ENCODE measurements at regions not wholly inside any gene's neighbourhood (a gene's known extent, or its start where the extent isn't known, plus 50 kb on each side); places are given as distances from the start of the nearest gene placed in this dataset.

DNA sequence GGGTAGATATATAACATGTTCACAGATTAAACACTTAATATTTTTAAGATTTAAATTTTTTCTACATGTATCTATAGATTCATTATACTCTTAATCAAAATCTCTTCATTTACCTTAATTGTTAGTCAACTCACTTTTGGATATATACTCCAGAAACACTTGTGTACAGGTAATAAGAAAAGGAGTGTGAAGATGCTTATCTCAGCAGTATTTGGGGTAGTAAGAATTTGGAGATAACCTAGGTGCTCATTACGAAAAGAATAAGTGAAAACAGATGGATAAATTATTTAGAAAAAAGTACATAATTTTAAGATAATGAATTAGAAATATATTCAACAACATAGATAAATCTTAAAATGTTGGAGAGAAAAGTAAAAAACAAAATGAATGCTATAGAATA lies 226.5 kb upstream of the PLSCR5 start:
- H3K27me3 ChIP-seq (ENCODE audit: insufficient read depth, low read length), result no peaks in the 10 kb centered on the region
- ChIA-PET CTCF (no interaction called here), POLR2A (no interaction called here), RAD21 (ENCODE audit: low non-redundant PET in 1 of 2, low total read pairs in 2 of 2, uncharacterized antibody in 2 of 2, unreplicated experiment in 2 of 2) (no interaction called here)
- H3K9me2 ChIP-seq (ENCODE audit: insufficient read depth), result no peaks in the 10 kb centered on the region
- no peak for ATAC-seq
- no peak overlapping the region for H3K4me3 ChIP-seq (replicated peaks in 1 of 2; ENCODE audit: low read depth in 1 of 2, low read length in 2 of 2)
- no peak overlapping the region for H2AFZ ChIP-seq (ENCODE audit: low read depth, low read length, poor library complexity, severe bottlenecking)
- no peaks in the 10 kb centered on the region for H3K36me3 ChIP-seq (ENCODE audit: control insufficient read depth in 1 of 2, insufficient read depth in 2 of 2, low read length in 2 of 2)
- no TSS peak for BruUV-seq (replicated peaks)
- no peaks in the 10 kb centered on the region for H3K79me2 ChIP-seq (ENCODE audit: insufficient read depth, low read length)
- DNase-seq (ENCODE audit: low read depth, low spot score), result no peak
- H3K27ac ChIP-seq (ENCODE audit: low read depth, low read length), result no peak overlapping the region
- no peaks in the 10 kb centered on the region for H4K20me1 ChIP-seq (ENCODE audit: insufficient read depth)
- no peak overlapping the region for H3K9ac ChIP-seq (ENCODE audit: low read length)
- no peaks in the 10 kb centered on the region for H3K9me3 ChIP-seq (ENCODE audit: control insufficient read depth in 1 of 2, insufficient read depth in 1 of 2, low read depth in 1 of 2, low read length in 2 of 2)
- intact Hi-C loops (cut with micrococcal nuclease), result no loop called here
- H3K4me1 ChIP-seq (ENCODE audit: control insufficient read depth in 1 of 2, insufficient read depth in 2 of 2, low read length in 2 of 2), result no peaks in the 10 kb centered on the region
- H3K4me2 ChIP-seq (ENCODE audit: low read length), result no peak overlapping the region
- TF ChIP-seq SRF (IDR thresholded peaks at IDR 0.05; ENCODE audit: low read depth), result no peak
- TF ChIP-seq SP1 (IDR thresholded peaks at IDR 0.05; ENCODE audit: low read depth), result no peak
- no peak for TF ChIP-seq TCF7L2 (IDR thresholded peaks at IDR 0.05; ENCODE audit: borderline replicate concordance, extremely low read depth, insufficient read depth, insufficient read length)
- no peak for TF ChIP-seq EZH2phosphoT487 (IDR thresholded peaks at IDR 0.05; ENCODE audit: borderline replicate concordance)
- TF ChIP-seq, protein P1, sequence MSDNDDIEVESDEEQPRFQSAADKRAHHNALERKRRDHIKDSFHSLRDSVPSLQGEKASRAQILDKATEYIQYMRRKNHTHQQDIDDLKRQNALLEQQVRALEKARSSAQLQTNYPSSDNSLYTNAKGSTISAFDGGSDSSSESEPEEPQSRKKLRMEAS (IDR thresholded peaks at IDR 0.05), result no peak
- TF ChIP-seq, protein P2, sequence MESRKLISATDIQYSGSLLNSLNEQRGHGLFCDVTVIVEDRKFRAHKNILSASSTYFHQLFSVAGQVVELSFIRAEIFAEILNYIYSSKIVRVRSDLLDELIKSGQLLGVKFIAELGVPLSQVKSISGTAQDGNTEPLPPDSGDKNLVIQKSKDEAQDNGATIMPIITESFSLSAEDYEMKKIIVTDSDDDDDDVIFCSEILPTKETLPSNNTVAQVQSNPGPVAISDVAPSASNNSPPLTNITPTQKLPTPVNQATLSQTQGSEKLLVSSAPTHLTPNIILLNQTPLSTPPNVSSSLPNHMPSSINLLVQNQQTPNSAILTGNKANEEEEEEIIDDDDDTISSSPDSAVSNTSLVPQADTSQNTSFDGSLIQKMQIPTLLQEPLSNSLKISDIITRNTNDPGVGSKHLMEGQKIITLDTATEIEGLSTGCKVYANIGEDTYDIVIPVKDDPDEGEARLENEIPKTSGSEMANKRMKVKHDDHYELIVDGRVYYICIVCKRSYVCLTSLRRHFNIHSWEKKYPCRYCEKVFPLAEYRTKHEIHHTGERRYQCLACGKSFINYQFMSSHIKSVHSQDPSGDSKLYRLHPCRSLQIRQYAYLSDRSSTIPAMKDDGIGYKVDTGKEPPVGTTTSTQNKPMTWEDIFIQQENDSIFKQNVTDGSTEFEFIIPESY (IDR thresholded peaks at IDR 0.05; ENCODE audit: extremely low read depth, insufficient replicate concordance, low read length), result no peak
- no peak for TF ChIP-seq SIN3A (IDR thresholded peaks at IDR 0.05; ENCODE audit: low read depth)
- no peak for TF ChIP-seq POLR2AphosphoS5 (IDR thresholded peaks at IDR 0.05; ENCODE audit: low read depth, low read length)
- TF ChIP-seq EGR1 (IDR thresholded peaks at IDR 0.05; ENCODE audit: low read depth), result no peak
- TF ChIP-seq CEBPB (IDR thresholded peaks at IDR 0.05; ENCODE audit: low read depth), result no peak
- no peak for TF ChIP-seq CBX3 (IDR thresholded peaks at IDR 0.05; ENCODE audit: low read depth)
- no peak for TF ChIP-seq JUND (IDR thresholded peaks at IDR 0.05)
- no peak for TF ChIP-seq ELF1 (IDR thresholded peaks at IDR 0.05; ENCODE audit: borderline replicate concordance, low read depth)
- TF ChIP-seq, protein P3, sequence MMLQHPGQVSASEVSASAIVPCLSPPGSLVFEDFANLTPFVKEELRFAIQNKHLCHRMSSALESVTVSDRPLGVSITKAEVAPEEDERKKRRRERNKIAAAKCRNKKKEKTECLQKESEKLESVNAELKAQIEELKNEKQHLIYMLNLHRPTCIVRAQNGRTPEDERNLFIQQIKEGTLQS (IDR thresholded peaks at IDR 0.05), result no peak
